ENCODE measurements at regions not wholly inside any gene's neighbourhood (a gene's known extent, or its start where the extent isn't known, plus 50 kb on each side); places are given as distances from the start of the nearest gene placed in this dataset.

DNA sequence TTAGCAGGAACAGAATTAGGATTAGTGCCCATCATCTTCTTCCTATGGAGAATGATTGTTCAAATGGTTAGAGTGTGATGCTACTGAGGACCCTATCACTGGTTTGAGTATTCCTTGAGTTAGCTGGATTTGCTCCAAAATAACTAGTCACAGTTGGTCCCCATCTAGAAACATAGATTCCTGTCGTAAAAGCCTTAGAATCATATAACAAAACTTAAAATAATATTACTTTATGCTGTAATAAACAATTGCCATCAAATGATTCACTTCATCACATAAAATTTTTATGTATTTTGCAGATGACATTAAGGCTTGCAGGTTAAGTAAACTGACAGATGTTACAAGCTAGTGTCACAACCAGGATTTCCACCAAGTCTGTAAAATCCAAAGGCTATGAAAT lies 209.8 kb downstream of the CCER1 start:
- TF ChIP-seq, protein P1, sequence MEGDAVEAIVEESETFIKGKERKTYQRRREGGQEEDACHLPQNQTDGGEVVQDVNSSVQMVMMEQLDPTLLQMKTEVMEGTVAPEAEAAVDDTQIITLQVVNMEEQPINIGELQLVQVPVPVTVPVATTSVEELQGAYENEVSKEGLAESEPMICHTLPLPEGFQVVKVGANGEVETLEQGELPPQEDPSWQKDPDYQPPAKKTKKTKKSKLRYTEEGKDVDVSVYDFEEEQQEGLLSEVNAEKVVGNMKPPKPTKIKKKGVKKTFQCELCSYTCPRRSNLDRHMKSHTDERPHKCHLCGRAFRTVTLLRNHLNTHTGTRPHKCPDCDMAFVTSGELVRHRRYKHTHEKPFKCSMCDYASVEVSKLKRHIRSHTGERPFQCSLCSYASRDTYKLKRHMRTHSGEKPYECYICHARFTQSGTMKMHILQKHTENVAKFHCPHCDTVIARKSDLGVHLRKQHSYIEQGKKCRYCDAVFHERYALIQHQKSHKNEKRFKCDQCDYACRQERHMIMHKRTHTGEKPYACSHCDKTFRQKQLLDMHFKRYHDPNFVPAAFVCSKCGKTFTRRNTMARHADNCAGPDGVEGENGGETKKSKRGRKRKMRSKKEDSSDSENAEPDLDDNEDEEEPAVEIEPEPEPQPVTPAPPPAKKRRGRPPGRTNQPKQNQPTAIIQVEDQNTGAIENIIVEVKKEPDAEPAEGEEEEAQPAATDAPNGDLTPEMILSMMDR (IDR thresholded peaks at IDR 0.05; ENCODE audit: control insufficient read depth, extremely low read depth, insufficient read depth) = no peak
- H3K4me3 ChIP-seq (ENCODE audit: low read depth, low read length) = no peak overlapping the region
- no peak for DNase-seq (ENCODE audit: low read depth)

DNA sequence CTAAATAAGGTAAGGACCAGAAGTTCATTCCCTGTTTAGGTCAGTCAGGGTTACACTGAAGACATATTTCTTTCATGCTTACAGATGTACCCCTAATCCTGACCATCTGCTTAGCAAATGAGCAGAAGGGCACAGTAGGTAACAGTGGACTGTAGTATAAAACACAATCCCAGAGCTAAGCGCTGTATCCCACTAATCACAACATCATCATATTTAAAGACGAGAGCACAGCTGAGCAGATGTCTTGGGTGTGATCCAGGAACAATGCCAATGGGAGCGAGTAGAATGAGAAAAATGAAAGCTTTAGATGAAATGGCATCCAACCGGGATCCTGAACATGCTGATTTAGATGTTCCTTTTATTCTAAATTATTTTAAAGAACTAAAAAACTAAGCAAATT lies 213.4 kb downstream of the CCER1 start:
- DNase-seq (ENCODE audit: low read depth) = no peak
- H3K4me3 ChIP-seq (ENCODE audit: low read depth, low read length) = no peak overlapping the region
- TF ChIP-seq, protein P1 (IDR thresholded peaks at IDR 0.05; ENCODE audit: control insufficient read depth, extremely low read depth, insufficient read depth) = no peak

DNA sequence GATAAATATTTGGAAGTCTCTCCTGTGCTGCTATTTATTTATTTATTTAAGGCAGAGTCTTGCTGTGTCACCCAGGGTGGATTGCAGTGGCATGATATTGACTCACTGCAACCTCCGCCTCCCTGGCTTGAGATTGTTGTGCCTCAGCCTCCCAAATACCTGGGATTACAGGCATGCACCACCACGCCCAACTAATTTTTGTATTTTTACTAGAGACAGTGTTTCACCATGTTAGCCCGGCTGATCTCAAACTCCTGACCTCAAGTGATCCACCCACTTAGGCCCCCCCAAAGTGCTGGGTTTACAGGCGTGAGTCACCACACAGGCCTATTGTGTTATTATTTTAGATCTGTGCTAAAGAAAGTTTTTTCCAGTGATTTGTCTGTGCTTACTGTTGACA lies 225.2 kb downstream of the CCER1 start:
- H3K4me3 ChIP-seq (ENCODE audit: low read depth, low read length) = no peak overlapping the region
- DNase-seq (ENCODE audit: low read depth) = no peak
- TF ChIP-seq, protein P1 (IDR thresholded peaks at IDR 0.05; ENCODE audit: control insufficient read depth, extremely low read depth, insufficient read depth) = no peak

DNA sequence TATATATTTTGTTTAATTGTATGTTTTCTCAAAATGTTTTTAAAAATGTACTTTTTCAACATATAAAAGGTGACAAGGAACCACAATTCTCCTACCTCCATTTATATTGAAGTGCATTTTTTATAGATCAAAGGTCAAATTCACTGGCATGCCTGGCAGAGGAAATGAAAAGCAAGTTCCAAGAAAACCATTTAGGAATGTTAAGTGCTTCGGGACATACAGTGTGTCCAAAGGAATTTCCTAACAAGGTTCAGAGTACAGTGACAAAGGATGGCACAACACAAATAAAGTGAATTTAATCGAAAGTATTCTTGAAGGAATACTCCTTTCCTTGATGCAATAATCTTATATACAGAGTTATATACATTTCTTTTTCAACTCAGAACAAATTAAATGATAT lies 242.3 kb downstream of the CCER1 start:
- no peak overlapping the region for H3K4me3 ChIP-seq (ENCODE audit: low read depth, low read length)
- no peak for DNase-seq (ENCODE audit: low read depth)
- TF ChIP-seq, protein P1 (IDR thresholded peaks at IDR 0.05; ENCODE audit: control insufficient read depth, extremely low read depth, insufficient read depth) = no peak

DNA sequence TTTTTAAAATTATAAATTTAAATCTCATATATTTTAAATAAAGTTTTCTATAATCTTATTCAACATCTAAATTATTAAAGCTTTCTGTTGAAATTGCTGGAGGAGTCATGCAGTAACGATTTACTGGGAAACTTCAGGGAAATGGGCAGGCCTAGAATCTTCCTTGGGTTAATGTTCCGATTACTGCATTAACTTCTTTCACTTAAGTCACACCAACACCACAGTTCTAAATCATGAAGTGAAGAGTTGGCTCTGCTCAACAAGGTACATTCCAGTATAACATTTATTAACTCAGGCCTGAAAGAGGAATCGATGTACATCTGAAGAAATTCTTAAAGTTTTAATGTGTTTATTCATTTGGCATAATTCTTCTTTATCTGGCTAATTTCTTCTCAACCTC lies 244.3 kb downstream of the CCER1 start:
- DNase-seq (ENCODE audit: low read depth) = no peak

DNA sequence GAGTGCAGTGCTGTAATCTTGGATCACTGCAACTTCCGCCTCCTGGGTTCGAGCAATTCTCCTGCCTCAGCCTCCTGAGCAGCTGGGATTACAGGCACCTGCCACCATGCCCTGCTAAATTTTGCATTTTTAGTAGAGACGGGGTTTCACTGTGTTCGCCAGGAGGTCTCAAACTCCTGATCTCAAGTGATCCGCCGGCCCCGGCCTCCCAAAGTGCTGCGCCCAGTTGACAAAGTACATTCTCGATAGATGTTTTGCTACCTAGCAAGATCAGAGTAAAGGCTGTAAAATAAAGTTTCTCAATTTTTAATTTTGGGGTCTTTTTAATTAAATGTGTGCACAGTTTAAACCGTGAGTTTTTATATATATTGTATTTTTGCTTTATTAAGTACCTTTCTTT lies 248.9 kb downstream of the CCER1 start:
- DNase-seq (ENCODE audit: low read depth) = no peak
- TF ChIP-seq, protein P1 (IDR thresholded peaks at IDR 0.05; ENCODE audit: control insufficient read depth, extremely low read depth, insufficient read depth) = no peak
- H3K4me3 ChIP-seq (ENCODE audit: low read depth, low read length) = no peak overlapping the region

More for the DNA sequence above, 244.3 kb downstream of the CCER1 start:
- TF ChIP-seq, protein P1 (IDR thresholded peaks at IDR 0.05; ENCODE audit: control insufficient read depth, extremely low read depth, insufficient read depth) = no peak
- no peak overlapping the region for H3K4me3 ChIP-seq (ENCODE audit: low read depth, low read length)

DNA sequence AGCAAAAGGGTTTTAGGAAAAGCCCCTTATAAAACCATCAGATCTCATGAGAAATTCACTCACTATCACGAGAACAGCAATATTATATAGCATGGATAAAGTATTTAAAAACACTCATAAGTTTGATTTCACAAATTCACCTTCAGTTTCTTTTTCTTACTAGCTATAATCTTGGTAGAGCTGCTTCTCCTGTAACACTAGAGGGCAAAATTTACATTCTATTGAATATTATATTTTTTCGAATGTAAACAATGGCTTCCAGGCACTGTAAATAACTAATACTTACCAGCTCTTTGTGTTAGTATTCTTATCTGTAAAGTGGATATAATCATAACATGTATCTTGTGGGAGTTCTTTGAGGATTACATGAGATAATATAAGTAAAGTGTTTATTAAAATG lies 259.6 kb downstream of the CCER1 start:
- TF ChIP-seq, protein P1 (IDR thresholded peaks at IDR 0.05; ENCODE audit: control insufficient read depth, extremely low read depth, insufficient read depth) = peak; percentile 52
- peak; percentile 15 for DNase-seq (ENCODE audit: low read depth)
- H3K4me3 ChIP-seq (ENCODE audit: low read depth, low read length) = no peak overlapping the region

Measured in LNCaP clone FGC (cell line).